PC-9 (cell line): ENCODE measurements at regions not wholly inside any gene's neighbourhood (a gene's known extent, or its start where the extent isn't known, plus 50 kb on each side); places are given as distances from the start of the nearest gene placed in this dataset.

Experiments
- BruUV-seq: library from RNA; stranded (reverse); fragments of 400-500 nt; replicated peaks from 2 replicates; lab custom pipeline; 2021; lab: Mats Ljungman, UMichigan
- CTCF ChIA-PET: fragments of 300-600 bp; sonication (Branson Sonifier 250); formaldehyde crosslinking; loops from one replicate; lab custom pipeline; 2022; ENCODE audit warnings: antibody characterized with exemption; lab: Charles Lee
- POLR2A ChIA-PET: fragments of 300-600 bp; sonication (Branson Sonifier 250); formaldehyde crosslinking; loops from one replicate; lab custom pipeline; 2022; ENCODE audit warnings: antibody characterized with exemption; ENCODE audit not compliant: unreplicated experiment; lab: Charles Lee
- DNase-seq, 2 experiments: peaks; one replicate each; pipeline versions ENCODE4 v3.0.0 to v3.0.0-alpha.2; 2015 to 2022; ENCODE audit warnings: mixed read lengths in 1 of 2
- H2AFZ ChIP-seq: fragments of 200-600 bp; sonication (generic); 2 replicates; pipeline ENCODE4 v1.8.1; 2017; ENCODE audit warnings: antibody characterized with exemption
- H3F3A ChIP-seq: fragments of 200-600 bp; sonication (generic); 2 replicates; pipeline ENCODE4 v1.8.1; 2017; ENCODE audit warnings: antibody characterized with exemption, mild to moderate bottlenecking, low read depth; ENCODE audit not compliant: insufficient read depth
- H3K27ac ChIP-seq: fragments of 200-600 bp; sonication (generic); 2 replicates; pipeline ENCODE4 v1.6.1; 2016; ENCODE audit warnings: mixed run types
- H3K27me3 ChIP-seq: fragments of 200-600 bp; sonication (generic); 2 replicates; pipeline ENCODE4 v1.6.1; 2016; ENCODE audit warnings: low read depth, mixed run types; ENCODE audit not compliant: insufficient read depth
- H3K36me3 ChIP-seq: fragments of 200-600 bp; sonication (generic); 2 replicates; pipeline ENCODE4 v1.6.1; 2016; ENCODE audit warnings: low read depth, mixed run types
- H3K4me1 ChIP-seq: fragments of 200-600 bp; sonication (generic); replicated peaks from 2 replicates; pipeline ENCODE4 v1.6.1; 2016; ENCODE audit warnings: mixed run types; ENCODE audit not compliant: insufficient read depth
- H3K4me2 ChIP-seq: fragments of 200-600 bp; sonication (generic); 2 replicates; pipeline ENCODE4 v1.6.1; 2017; ENCODE audit warnings: mixed run types
- H3K4me3 ChIP-seq: fragments of 200-600 bp; sonication (generic); 2 replicates; pipeline ENCODE4 v1.6.1; 2016; ENCODE audit warnings: mixed run types
- H3K79me2 ChIP-seq: fragments of 200-600 bp; sonication (generic); 2 replicates; pipeline ENCODE4 v1.6.1; 2017; ENCODE audit warnings: low read depth, mixed run types
- H3K9me2 ChIP-seq: fragments of 200-600 bp; sonication (generic); 2 replicates; pipeline ENCODE4 v1.8.1; 2017; ENCODE audit warnings: mild to moderate bottlenecking; ENCODE audit not compliant: insufficient read depth
- H3K9me3 ChIP-seq: fragments of 200-600 bp; sonication (generic); 2 replicates; pipeline ENCODE4 v1.8.1; 2016; ENCODE audit warnings: low read depth; ENCODE audit not compliant: insufficient read depth
- H4K20me1 ChIP-seq: fragments of 200-600 bp; sonication (generic); 2 replicates; pipeline ENCODE4 v1.8.1; 2017; ENCODE audit not compliant: insufficient read depth
- CTCF ChIP-seq: fragments of 200-600 bp; sonication (generic); conservative IDR thresholded peaks from 2 replicates; pipeline ENCODE4 v1.6.1; 2017; ENCODE audit warnings: mixed run types, antibody characterized with exemption, mild to moderate bottlenecking, moderate library complexity
- EZH2 ChIP-seq: fragments of 200-600 bp; sonication (generic); IDR thresholded peaks from 2 replicates; pipeline ENCODE4 v1.8.0; 2017; ENCODE audit warnings: antibody characterized with exemption, low read depth
- intact Hi-C: fragments of 100-400 bp; cut with micrococcal nuclease; formaldehyde crosslinking; loops from one replicate; pipeline ENCODE4 v1.10.0; 2022; ENCODE audit not compliant: unreplicated experiment

GRCh38 chr18:11284349-11284748 is 135.0 kb upstream of the PIEZO2 start:
- TF ChIP-seq EZH2 = no peak
- no peak for TF ChIP-seq CTCF
- intact Hi-C loops = no loop called here
- Histone ChIP-seq H2AFZ (no peak overlapping the region), H3K27ac (no peak overlapping the region), H3K36me3 (no peaks in the 10 kb centered on the region), H3K79me2 (no peaks in the 10 kb centered on the region), H4K20me1 (no peaks in the 10 kb centered on the region), H3F3A (no peaks in the 10 kb centered on the region), H3K27me3 (peaks cover 22% of the 10 kb centered on the region), H3K4me2 (no peak overlapping the region), H3K4me3 (no peak overlapping the region), H3K9me2 (no peaks in the 10 kb centered on the region), H3K9me3 (no peaks in the 10 kb centered on the region), H3K4me1 (no peaks in the 10 kb centered on the region)
- BruUV-seq = no TSS peak
- ChIA-PET CTCF (no interaction called here), POLR2A (no interaction called here)
- DNase-seq = no peak

GRCh38 chr18:11283479-11284161 is 134.3 kb upstream of the PIEZO2 start:
- Histone ChIP-seq H3K27ac (no peak overlapping the region), H3K9me2 (no peaks in the 10 kb centered on the region), H3K4me3 (no peak overlapping the region), H3K4me1 (no peaks in the 10 kb centered on the region), H3K79me2 (no peaks in the 10 kb centered on the region), H3K9me3 (no peaks in the 10 kb centered on the region), H4K20me1 (no peaks in the 10 kb centered on the region), H3K27me3 (peaks cover 25% of the 10 kb centered on the region), H2AFZ (no peak overlapping the region), H3F3A (no peaks in the 10 kb centered on the region), H3K4me2 (no peak overlapping the region), H3K36me3 (no peaks in the 10 kb centered on the region)
- DNase-seq = no peak
- CTCF ChIA-PET = no interaction called here
- intact Hi-C loops = no loop called here
- no TSS peak for BruUV-seq
- no peak for TF ChIP-seq EZH2
- TF ChIP-seq CTCF = no peak
- POLR2A ChIA-PET = no interaction called here

GRCh38 chr18:11279461-11279860 is 130.1 kb upstream of the PIEZO2 start:
- Histone ChIP-seq H3K27me3 (peaks cover 29% of the 10 kb centered on the region), H3K27ac (no peak overlapping the region), H4K20me1 (no peaks in the 10 kb centered on the region), H3K9me2 (no peaks in the 10 kb centered on the region), H3K4me1 (no peaks in the 10 kb centered on the region), H2AFZ (no peak overlapping the region), H3K9me3 (no peaks in the 10 kb centered on the region), H3K79me2 (no peaks in the 10 kb centered on the region), H3K36me3 (no peaks in the 10 kb centered on the region), H3K4me2 (no peak overlapping the region), H3F3A (no peaks in the 10 kb centered on the region), H3K4me3 (no peak overlapping the region)
- no peak for DNase-seq
- TF ChIP-seq CTCF (no peak), EZH2 (no peak)
- BruUV-seq = no TSS peak
- POLR2A ChIA-PET = no interaction called here
- intact Hi-C loops = no loop called here
- CTCF ChIA-PET = no interaction called here
